Fibroblast of villous mesenchyme (primary cell): ENCODE measurements at regions not wholly inside any gene's neighbourhood (a gene's known extent, or its start where the extent isn't known, plus 50 kb on each side); places are given as distances from the start of the nearest gene placed in this dataset.

Experiments used
- DNase-seq: peaks from one replicate; pipeline ENCODE4 v3.0.0-alpha.2; 2010; ENCODE audit warnings: low read depth
- H3K4me3 ChIP-seq: 2 replicates; pipeline ENCODE4 v1.5.1; 2011; ENCODE audit warnings: low read depth, mild to moderate bottlenecking, low read length
- TF ChIP-seq, protein P1 (sequence below): IDR thresholded peaks from 2 replicates; pipeline ENCODE4 v1.5.1; 2012; ENCODE audit warnings: low read depth, mild to moderate bottlenecking, low read length; ENCODE audit not compliant: insufficient read depth

DNA sequence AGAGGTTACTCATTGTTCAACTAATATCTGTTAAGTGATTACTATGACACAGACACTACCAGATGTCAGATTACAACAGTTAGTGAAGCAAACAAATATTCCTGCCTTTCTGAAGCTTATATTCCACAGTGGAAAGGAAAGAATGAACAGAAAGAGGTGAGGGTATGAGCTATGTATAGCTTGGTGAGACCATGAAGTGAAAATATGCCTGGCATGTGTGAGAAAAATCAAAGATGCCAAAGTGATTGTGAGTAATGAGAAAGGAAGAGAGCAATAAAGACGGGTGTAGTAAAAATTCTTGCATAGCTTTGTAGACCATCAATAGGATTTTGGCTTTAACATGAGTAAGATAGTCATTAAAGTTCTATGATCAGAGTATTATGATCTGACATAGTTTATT is 734.5 kb upstream of the NUDT12 start:
- DNase-seq = peak; percentile 7
- TF ChIP-seq, protein P1, sequence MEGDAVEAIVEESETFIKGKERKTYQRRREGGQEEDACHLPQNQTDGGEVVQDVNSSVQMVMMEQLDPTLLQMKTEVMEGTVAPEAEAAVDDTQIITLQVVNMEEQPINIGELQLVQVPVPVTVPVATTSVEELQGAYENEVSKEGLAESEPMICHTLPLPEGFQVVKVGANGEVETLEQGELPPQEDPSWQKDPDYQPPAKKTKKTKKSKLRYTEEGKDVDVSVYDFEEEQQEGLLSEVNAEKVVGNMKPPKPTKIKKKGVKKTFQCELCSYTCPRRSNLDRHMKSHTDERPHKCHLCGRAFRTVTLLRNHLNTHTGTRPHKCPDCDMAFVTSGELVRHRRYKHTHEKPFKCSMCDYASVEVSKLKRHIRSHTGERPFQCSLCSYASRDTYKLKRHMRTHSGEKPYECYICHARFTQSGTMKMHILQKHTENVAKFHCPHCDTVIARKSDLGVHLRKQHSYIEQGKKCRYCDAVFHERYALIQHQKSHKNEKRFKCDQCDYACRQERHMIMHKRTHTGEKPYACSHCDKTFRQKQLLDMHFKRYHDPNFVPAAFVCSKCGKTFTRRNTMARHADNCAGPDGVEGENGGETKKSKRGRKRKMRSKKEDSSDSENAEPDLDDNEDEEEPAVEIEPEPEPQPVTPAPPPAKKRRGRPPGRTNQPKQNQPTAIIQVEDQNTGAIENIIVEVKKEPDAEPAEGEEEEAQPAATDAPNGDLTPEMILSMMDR = no peak
- H3K4me3 ChIP-seq = no peak overlapping the region

DNA sequence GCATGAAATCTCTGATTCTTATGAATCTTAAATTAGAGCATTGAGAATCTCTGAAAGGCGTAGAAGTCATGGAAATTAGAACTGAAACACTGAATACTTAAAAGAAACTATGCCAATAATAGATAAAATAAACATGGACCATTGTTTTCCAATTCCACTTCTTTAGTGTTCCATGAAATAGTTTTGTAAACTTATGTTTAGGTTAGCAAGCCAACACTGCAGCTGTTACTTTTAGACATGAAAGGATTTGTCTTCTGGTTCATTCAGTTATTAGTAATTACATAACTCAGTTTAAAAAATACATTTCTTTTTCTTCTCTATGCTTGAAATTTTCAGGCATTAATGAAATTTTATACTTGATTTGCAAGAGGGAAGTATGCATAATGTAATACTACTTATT is 733.4 kb upstream of the NUDT12 start:
- TF ChIP-seq, protein P1 = no peak
- no peak overlapping the region for H3K4me3 ChIP-seq
- no peak for DNase-seq

DNA sequence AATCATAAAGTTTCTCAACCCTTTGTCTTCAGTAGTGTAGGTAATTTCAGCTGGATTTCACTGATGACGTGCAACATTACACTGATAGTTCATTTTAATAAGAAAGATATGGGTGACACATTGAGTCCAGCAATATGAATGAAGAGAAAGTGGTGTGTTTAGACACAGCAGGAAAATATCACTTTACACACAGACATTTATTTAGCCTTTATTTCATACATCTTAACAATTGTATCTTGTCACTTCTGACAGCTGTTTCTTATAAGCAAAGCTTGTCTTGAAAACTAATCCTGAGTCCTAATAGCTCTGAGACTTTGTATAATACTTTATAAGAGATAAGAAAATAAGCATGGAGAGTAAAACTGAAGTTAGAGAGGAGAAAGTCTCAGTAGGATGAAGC is 720.5 kb upstream of the NUDT12 start:
- no peak for DNase-seq
- TF ChIP-seq, protein P1 = no peak
- H3K4me3 ChIP-seq = no peak overlapping the region

DNA sequence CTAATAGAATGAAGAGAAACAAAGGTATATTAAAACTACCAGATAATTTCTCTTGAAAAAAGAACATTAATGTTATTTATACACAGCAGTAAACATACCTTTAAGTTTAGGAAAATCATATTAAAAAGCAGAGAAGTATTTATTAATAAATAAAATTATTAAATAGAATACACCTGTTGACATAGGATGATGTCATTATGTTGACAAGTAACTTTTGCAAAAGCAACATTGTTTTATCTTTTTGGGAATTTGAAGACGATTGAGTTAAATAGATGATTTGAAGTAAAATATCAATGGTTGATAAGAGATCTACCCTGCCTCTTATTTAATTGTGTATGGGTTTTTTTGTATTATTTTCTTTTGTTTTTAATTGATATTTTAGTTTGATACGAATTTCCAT is 711.1 kb upstream of the NUDT12 start:
- DNase-seq = no peak
- TF ChIP-seq, protein P1 = no peak
- H3K4me3 ChIP-seq = no peak overlapping the region

DNA sequence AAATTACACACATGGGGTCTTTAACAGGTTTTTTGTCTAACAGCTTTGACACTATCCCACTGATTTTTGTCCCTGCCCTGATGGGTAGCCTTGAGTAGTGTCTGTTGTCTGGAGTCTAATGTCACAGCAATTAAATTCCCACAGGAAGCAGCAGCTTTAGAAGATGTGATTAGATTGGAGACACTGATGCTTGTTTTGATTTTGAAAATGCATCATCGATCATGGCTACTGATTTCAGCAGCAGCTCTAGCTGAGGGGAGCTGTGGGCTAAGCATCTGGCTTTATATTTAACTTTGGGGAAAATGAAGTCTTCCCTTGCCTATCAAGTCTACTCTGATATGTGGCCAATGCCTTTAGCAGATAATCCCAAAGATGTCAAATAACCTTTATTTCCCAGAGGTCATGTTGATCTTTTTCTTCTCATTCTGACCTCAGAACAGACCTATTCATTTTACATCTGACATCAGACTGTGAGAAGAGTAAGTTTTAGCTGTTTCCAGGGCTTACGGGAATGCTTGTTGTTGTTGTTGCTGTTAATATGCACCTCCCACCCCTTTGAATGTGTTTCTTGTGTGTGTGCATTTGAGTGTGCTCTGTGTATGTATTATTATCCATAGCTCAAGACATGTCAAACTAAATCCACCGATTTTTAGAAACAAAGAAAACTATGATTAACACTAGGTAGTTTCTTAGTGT is 704.9 kb upstream of the NUDT12 start:
- DNase-seq = peak; percentile 52
- TF ChIP-seq, protein P1 = no peak
- no peak overlapping the region for H3K4me3 ChIP-seq

DNA sequence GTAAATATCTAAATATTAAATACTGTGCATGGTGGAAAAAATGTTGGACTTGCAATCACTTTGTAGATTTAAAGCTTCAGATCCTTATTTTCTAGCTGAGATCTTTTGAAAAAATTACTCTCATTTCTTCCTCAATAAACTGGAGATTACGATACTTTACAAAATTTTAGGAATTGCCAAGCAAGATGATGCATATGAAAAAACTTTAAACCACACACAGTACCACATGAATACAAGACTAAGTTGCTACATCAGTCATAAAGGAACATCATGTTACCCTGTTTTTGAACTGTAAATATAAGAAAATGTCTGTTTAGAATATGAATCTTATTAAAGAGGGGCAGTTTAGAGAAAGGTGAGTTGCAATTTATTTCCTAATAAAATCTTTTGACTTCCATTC is 703.6 kb upstream of the NUDT12 start:
- peak; percentile 50 for DNase-seq
- TF ChIP-seq, protein P1 = no peak

More for the DNA sequence above, 703.6 kb upstream of the NUDT12 start:
- H3K4me3 ChIP-seq = no peak overlapping the region
